Endothelial cell of umbilical vein (primary cell): ENCODE measurements at regions not wholly inside any gene's neighbourhood (a gene's known extent, or its start where the extent isn't known, plus 50 kb on each side); places are given as distances from the start of the nearest gene placed in this dataset.

Experiments used
- BruUV-seq: library from RNA; stranded (reverse); fragments of 400-500 nt; replicated peaks from 2 replicates; lab custom pipeline; 2021; lab: Mats Ljungman, UMichigan
- CTCF ChIA-PET: fragments of 300-600, 350-600 bp; sonication (Branson Sonifier 250); formaldehyde crosslinking; loops from one replicate; lab custom pipeline; 2021; ENCODE audit warnings: antibody characterized with exemption, inconsistent platforms; lab: Charles Lee
- POLR2A ChIA-PET: fragments of 300-600, 350-600 bp; sonication (Branson Sonifier 250); formaldehyde crosslinking; loops from one replicate; lab custom pipeline; 2021; ENCODE audit warnings: antibody characterized with exemption, inconsistent platforms; lab: Charles Lee
- DNase-seq: peaks from one replicate; pipeline ENCODE4 v3.0.0-alpha.2; 2011; ENCODE audit warnings: low read depth, low spot score
- FAIRE-seq: peaks from 2 replicates; lab custom pipeline; 2011; peaks lifted over from hg19 to GRCh38; lab: Jason Lieb, UNC
- H2AFZ ChIP-seq: 2 replicates; pipeline ENCODE4 v1.6.0; 2012; ENCODE audit warnings: low read depth, low read length, control low read depth, inconsistent platforms
- H3K27ac ChIP-seq: 2 replicates; pipeline ENCODE4 v1.5.1; 2011; ENCODE audit warnings: low read depth, mild to moderate bottlenecking, control low read depth, low read length, moderate library complexity; ENCODE audit not compliant: insufficient read depth
- H3K27me3 ChIP-seq, 2 experiments: 2 replicates each; pipeline versions ENCODE4 v1.6.0 to v1.6.1; 2011; ENCODE audit warnings: low read length in 2 of 2, mixed read lengths in 1 of 2; ENCODE audit not compliant: control insufficient read depth in 2 of 2, insufficient read depth in 2 of 2
- H3K36me3 ChIP-seq, 2 experiments: 2 replicates in 1 of 2; 3 replicates in 1 of 2; pipeline ENCODE4 v1.5.1; 2011; ENCODE audit warnings: low read length in 2 of 2, mild to moderate bottlenecking in 1 of 2, moderate library complexity in 1 of 2; ENCODE audit not compliant: control insufficient read depth in 2 of 2, insufficient read depth in 2 of 2; ENCODE audit errors: extremely low read depth in 1 of 2
- H3K4me1 ChIP-seq: 3 replicates; pipeline ENCODE4 v1.5.1; 2011; ENCODE audit warnings: mild to moderate bottlenecking, low read length; ENCODE audit not compliant: control insufficient read depth, insufficient read depth; ENCODE audit errors: extremely low read depth
- H3K4me2 ChIP-seq: 2 replicates; pipeline ENCODE4 v1.6.1; 2011; ENCODE audit warnings: low read length, control low read depth, mixed read lengths; ENCODE audit not compliant: insufficient read depth
- H3K4me3 ChIP-seq, 3 experiments: fragments of 200-600 bp in 1 of 3; sonication (generic), shearing (Covaris generic) in 1 of 3; replicated peaks in 1 of 3; 2 replicates each; pipeline ENCODE4 v1.5.1; 2011 to 2016; ENCODE audit warnings: control low read depth in 3 of 3, low read length in 3 of 3, mild to moderate bottlenecking in 2 of 3, inconsistent platforms in 1 of 3, low read depth in 1 of 3, moderate library complexity in 1 of 3; ENCODE audit not compliant: insufficient read depth in 1 of 3
- H3K79me2 ChIP-seq: 2 replicates; pipeline ENCODE4 v1.6.0; 2012; ENCODE audit warnings: low read length, inconsistent platforms; ENCODE audit not compliant: control insufficient read depth, insufficient read depth
- H3K9ac ChIP-seq: replicated peaks from 2 replicates; pipeline ENCODE3; 2011; ENCODE audit warnings: low read length, control low read depth; ENCODE audit not compliant: insufficient read depth; ENCODE audit errors: extremely low read depth
- H3K9me1 ChIP-seq: replicated peaks from 3 replicates; pipeline ENCODE4 v1.6.0; 2011; ENCODE audit warnings: mild to moderate bottlenecking, low read length; ENCODE audit not compliant: control insufficient read depth, insufficient read depth; ENCODE audit errors: extremely low read depth
- H3K9me3 ChIP-seq: replicated peaks from 2 replicates; pipeline ENCODE4 v1.5.1; 2012; ENCODE audit warnings: low read length, inconsistent platforms; ENCODE audit not compliant: control insufficient read depth, insufficient read depth
- H4K20me1 ChIP-seq: replicated peaks from 2 replicates; pipeline ENCODE3; 2011; ENCODE audit warnings: mild to moderate bottlenecking, low read length; ENCODE audit not compliant: control insufficient read depth, insufficient read depth; ENCODE audit errors: extremely low read depth
- CTCF ChIP-seq, 2 donors: IDR thresholded peaks; 1 replicate in 1 of 2; 2 replicates in 1 of 2; pipeline ENCODE4 v1.5.1; 2011; ENCODE audit warnings: low read length in 2 of 2, mild to moderate bottlenecking in 2 of 2, moderate library complexity in 2 of 2, control low read depth in 1 of 2, inconsistent platforms in 1 of 2, low read depth in 1 of 2; ENCODE audit not compliant: insufficient read depth in 1 of 2; ENCODE audit errors: extremely low read depth in 1 of 2
- EZH2 ChIP-seq: IDR thresholded peaks from 2 replicates; pipeline ENCODE4 v1.6.1; 2012; ENCODE audit warnings: borderline replicate concordance, low read depth, mild to moderate bottlenecking, moderate library complexity, low read length, inconsistent platforms; ENCODE audit not compliant: severe bottlenecking
- FOS ChIP-seq: IDR thresholded peaks from 2 replicates; pipeline ENCODE4 v1.6.1; 2011; ENCODE audit warnings: mild to moderate bottlenecking, low read length, moderate library complexity, borderline replicate concordance; ENCODE audit not compliant: insufficient read depth
- GATA2 ChIP-seq: IDR thresholded peaks from 2 replicates; pipeline ENCODE4 v1.7.0; 2011; ENCODE audit warnings: low read depth, mild to moderate bottlenecking, moderate library complexity, mixed read lengths, low read length; ENCODE audit not compliant: insufficient read length, insufficient read depth
- JUN ChIP-seq: IDR thresholded peaks from 2 replicates; pipeline ENCODE4 v1.6.1; 2011; ENCODE audit warnings: borderline replicate concordance, low read depth; ENCODE audit not compliant: insufficient read length, insufficient read depth
- MYC ChIP-seq: IDR thresholded peaks from one replicate; pipeline ENCODE4 v1.6.1; 2011; ENCODE audit warnings: mild to moderate bottlenecking, low read depth, low read length
- POLR2A ChIP-seq: IDR thresholded peaks from 2 replicates; pipeline ENCODE4 v1.6.1; 2012; ENCODE audit warnings: low read depth, mild to moderate bottlenecking, control low read depth, low read length
- POLR2AphosphoS5 ChIP-seq: IDR thresholded peaks from 2 replicates; pipeline ENCODE4 v1.6.1; 2012; ENCODE audit warnings: low read depth, mild to moderate bottlenecking, control low read depth, low read length, moderate library complexity; ENCODE audit not compliant: insufficient read depth
- dilution Hi-C: fragments of 300-500 bp; cut with MboI; formaldehyde crosslinking; loops from one replicate; pipeline ENCODE4 v1.15.0; 2019; ENCODE audit warnings: low sequenced_read_pairs; ENCODE audit not compliant: extremely low pct_ligation_motif_present
- intact Hi-C: fragments of 100-400 bp; cut with micrococcal nuclease; formaldehyde crosslinking; loops from one replicate; pipeline ENCODE4 v1.10.0; 2022

DNA sequence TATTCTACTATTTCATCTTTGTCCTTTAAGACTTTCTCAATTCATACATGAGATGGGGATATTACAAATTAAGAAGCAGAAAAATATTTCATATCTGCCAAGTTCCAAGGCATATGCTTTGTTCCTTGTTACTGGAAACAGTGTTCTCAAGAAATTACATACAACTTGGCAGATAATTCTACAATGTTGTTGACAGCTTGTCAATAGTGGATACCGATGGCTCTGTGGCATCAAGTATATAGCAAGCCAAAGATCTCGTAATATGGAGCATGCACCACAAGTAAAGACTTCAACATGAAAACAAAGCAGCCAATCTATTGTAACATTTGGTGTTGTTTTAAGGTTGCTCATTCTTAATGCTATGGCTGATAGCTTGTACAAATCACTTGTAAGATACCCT, 598.2 kb upstream of the KLHL29 start:
- Histone ChIP-seq H3K9me1 (no peaks in the 10 kb centered on the region), H3K36me3 (no peaks in the 10 kb centered on the region), H3K79me2 (no peaks in the 10 kb centered on the region), H3K27ac (no peak overlapping the region), H2AFZ (no peak overlapping the region), H3K4me1 (no peaks in the 10 kb centered on the region), H4K20me1 (no peaks in the 10 kb centered on the region), H3K4me2 (no peak overlapping the region), H3K9ac (no peak overlapping the region), H3K27me3 (no peaks in the 10 kb centered on the region), H3K9me3 (no peaks in the 10 kb centered on the region), H3K4me3 (no peak overlapping the region)
- DNase-seq: no peak
- FAIRE-seq: no peak
- BruUV-seq: no TSS peak
- ChIA-PET POLR2A (no interaction called here), CTCF (no interaction called here)
- dilution Hi-C loops: no loop called here
- TF ChIP-seq JUN: no peak
- intact Hi-C loops: no loop called here

DNA sequence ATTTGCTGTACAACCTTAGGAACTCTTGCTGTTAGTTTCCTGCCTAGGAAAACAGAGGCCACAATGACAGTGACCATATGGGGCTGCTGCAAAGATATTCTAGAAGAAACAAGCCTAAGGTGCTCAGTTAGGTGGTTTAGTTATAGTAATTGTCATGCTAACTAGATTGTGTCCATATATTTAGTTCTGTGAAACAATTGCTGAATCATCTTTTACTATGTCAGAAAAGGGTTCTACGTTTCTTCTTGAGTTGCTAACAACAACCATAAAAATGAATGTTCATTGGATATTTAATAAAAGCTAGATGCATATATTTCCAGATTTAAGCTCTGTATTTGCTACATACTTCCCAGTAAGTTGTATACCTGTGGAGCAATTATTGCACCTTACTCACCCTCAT, 597.2 kb upstream of the KLHL29 start:
- H4K20me1 ChIP-seq: no peaks in the 10 kb centered on the region
- no peak overlapping the region for H2AFZ ChIP-seq
- CTCF ChIA-PET: no interaction called here
- H3K9me1 ChIP-seq: no peaks in the 10 kb centered on the region
- no peaks in the 10 kb centered on the region for H3K27me3 ChIP-seq
- H3K4me3 ChIP-seq: no peak overlapping the region
- no peaks in the 10 kb centered on the region for H3K4me1 ChIP-seq
- H3K36me3 ChIP-seq: no peaks in the 10 kb centered on the region
- DNase-seq (no peak), FAIRE-seq (no peak)
- POLR2A ChIA-PET: no interaction called here
- no peak overlapping the region for H3K9ac ChIP-seq
- no peaks in the 10 kb centered on the region for H3K9me3 ChIP-seq
- no peak overlapping the region for H3K4me2 ChIP-seq
- dilution Hi-C loops (no loop called here), intact Hi-C loops (no loop called here)
- BruUV-seq: no TSS peak
- H3K27ac ChIP-seq: no peak overlapping the region
- TF ChIP-seq POLR2A (no peak), FOS (no peak), EZH2 (no peak), CTCF (IDR thresholded peaks at IDR 0.05; ENCODE audit: extremely low read depth in 1 of 2, insufficient read depth in 1 of 2, low read depth in 1 of 2, low read length in 2 of 2) (no peak), POLR2AphosphoS5 (no peak), GATA2 (no peak), MYC (no peak)
- no peaks in the 10 kb centered on the region for H3K79me2 ChIP-seq
